KMS-11 (cell line): ENCODE measurements at regions not wholly inside any gene's neighbourhood (a gene's known extent, or its start where the extent isn't known, plus 50 kb on each side); places are given as distances from the start of the nearest gene placed in this dataset.

ENCODE experiments used
- H2AFZ ChIP-seq: fragments of 200-600 bp; sonication (generic); 2 replicates; pipeline ENCODE4 v1.6.1; 2016; ENCODE audit warnings: antibody characterized with exemption, mixed run types, low read depth
- H3K27ac ChIP-seq: fragments of 200-600 bp; sonication (generic); 2 replicates; pipeline ENCODE4 v1.6.1; 2016; ENCODE audit warnings: mild to moderate bottlenecking, mixed run types
- H3K27me3 ChIP-seq: fragments of 200-600 bp; sonication (generic); 2 replicates; pipeline ENCODE4 v1.6.1; 2017; ENCODE audit warnings: mild to moderate bottlenecking, low read depth, mixed run types, moderate library complexity; ENCODE audit not compliant: insufficient read depth
- H3K36me3 ChIP-seq: fragments of 200-600 bp; sonication (generic); 2 replicates; pipeline ENCODE4 v1.6.1; 2017; ENCODE audit warnings: mild to moderate bottlenecking, mixed run types; ENCODE audit not compliant: insufficient read depth
- H3K4me1 ChIP-seq: fragments of 200-600 bp; sonication (generic); 2 replicates; pipeline ENCODE4 v1.6.1; 2016; ENCODE audit warnings: mild to moderate bottlenecking, low read depth, mixed run types; ENCODE audit not compliant: poor library complexity, severe bottlenecking
- H3K4me2 ChIP-seq: fragments of 200-600 bp; sonication (generic); 2 replicates; pipeline ENCODE4 v1.7.0; 2016; ENCODE audit warnings: mild to moderate bottlenecking, mixed run types
- H3K4me3 ChIP-seq: fragments of 200-600 bp; sonication (generic); IDR thresholded peaks from 2 replicates; pipeline ENCODE4 v1.6.1; 2017; ENCODE audit warnings: low read depth, low read length, mixed read lengths; ENCODE audit not compliant: insufficient read depth
- H3K79me2 ChIP-seq: fragments of 200-600 bp; sonication (generic); 2 replicates; pipeline ENCODE4 v1.6.1; 2016; ENCODE audit warnings: low read depth, mixed run types; ENCODE audit not compliant: insufficient read depth
- H3K9ac ChIP-seq: fragments of 200-600 bp; sonication (generic); 2 replicates; pipeline ENCODE4 v1.6.1; 2016; ENCODE audit warnings: mild to moderate bottlenecking, mixed run types
- H4K20me1 ChIP-seq: fragments of 200-600 bp; sonication (generic); 2 replicates; pipeline ENCODE4 v1.6.1; 2016; ENCODE audit warnings: mild to moderate bottlenecking, mixed run types; ENCODE audit not compliant: insufficient read depth
- TF ChIP-seq, protein P1 (sequence below): fragments of 200-600 bp; sonication (generic); conservative IDR thresholded peaks from 2 replicates; pipeline ENCODE4 v1.6.1; 2017; ENCODE audit warnings: low read depth, mild to moderate bottlenecking, antibody characterized with exemption, low read length, moderate library complexity, mixed read lengths

DNA sequence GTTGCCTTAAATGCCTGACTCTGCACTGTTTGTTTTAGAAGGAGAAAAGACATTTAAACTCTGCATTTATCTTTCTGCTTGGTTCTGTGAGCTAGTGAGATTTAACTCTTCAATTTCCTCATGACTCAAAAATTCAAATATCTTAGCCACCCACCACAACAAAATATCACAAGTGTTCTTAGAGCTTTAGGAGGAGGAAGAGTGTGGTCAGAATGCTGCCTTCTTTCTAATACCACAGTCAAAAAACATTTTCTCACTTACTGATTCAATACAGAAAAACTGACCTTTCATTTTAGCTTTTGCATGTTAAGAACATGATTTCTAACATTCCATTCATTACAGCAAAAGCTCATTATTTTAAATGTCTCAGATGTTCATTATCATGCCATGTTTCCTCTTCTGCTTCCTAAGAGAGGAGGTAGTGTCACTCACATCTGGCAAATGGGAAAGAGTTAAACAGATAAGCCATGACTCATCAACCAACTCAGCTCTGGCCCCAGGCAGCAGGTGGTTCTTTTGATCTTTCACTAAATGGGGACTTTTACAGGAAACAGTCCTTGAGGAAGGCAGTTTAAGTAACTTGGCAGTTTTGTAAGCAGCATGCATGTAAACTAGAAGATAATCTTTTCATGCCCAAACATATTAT lies 56.4 kb upstream of the RNU6-8 start:
- Histone ChIP-seq H3K4me3 (no peak overlapping the region), H3K27ac (peak overlapping the region; percentile 85), H3K4me1 (peaks cover 46% of the 10 kb centered on the region), H3K79me2 (no peaks in the 10 kb centered on the region), H2AFZ (peak overlapping the region; percentile 78; the same call in 1 of the 2 replicates), H4K20me1 (no peaks in the 10 kb centered on the region), H3K27me3 (no peaks in the 10 kb centered on the region), H3K9ac (peak overlapping the region; percentile 21; the same call in 1 of the 2 replicates), H3K4me2 (peak overlapping the region; percentile 69), H3K36me3 (no peaks in the 10 kb centered on the region)
- TF ChIP-seq, protein P1, sequence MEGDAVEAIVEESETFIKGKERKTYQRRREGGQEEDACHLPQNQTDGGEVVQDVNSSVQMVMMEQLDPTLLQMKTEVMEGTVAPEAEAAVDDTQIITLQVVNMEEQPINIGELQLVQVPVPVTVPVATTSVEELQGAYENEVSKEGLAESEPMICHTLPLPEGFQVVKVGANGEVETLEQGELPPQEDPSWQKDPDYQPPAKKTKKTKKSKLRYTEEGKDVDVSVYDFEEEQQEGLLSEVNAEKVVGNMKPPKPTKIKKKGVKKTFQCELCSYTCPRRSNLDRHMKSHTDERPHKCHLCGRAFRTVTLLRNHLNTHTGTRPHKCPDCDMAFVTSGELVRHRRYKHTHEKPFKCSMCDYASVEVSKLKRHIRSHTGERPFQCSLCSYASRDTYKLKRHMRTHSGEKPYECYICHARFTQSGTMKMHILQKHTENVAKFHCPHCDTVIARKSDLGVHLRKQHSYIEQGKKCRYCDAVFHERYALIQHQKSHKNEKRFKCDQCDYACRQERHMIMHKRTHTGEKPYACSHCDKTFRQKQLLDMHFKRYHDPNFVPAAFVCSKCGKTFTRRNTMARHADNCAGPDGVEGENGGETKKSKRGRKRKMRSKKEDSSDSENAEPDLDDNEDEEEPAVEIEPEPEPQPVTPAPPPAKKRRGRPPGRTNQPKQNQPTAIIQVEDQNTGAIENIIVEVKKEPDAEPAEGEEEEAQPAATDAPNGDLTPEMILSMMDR, result no peak

DNA sequence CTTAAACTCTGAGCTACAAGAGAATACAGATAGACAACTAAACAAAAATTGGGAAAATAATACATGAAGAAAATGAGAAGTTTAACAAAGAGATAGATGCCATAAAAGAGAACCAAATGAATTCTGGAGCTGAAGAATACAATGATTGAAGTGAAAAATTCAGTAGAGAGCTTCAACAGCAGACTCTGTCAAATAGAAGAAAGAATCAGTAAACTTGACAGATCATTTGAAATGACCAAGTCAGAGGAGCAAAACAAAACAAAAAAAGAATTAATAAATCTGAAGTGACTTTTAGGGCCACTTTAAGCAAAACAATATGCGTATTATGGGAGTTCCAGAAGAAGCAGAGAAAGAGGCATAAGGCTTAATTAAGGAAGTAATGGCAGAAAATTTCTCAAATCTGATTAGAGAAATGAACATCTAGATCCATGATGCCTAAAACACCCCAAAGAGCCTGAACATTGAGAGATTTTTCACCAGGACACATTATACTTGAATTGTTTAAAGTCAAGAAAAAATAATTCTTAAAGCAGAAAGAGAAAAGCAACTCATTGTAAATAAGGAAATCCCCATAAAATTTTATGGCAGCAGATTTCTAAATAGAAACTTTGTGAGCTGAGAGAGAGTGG lies 61.0 kb upstream of the RNU6-8 start:
- H3K36me3 ChIP-seq, result no peaks in the 10 kb centered on the region
- no peaks in the 10 kb centered on the region for H3K27me3 ChIP-seq
- no peaks in the 10 kb centered on the region for H4K20me1 ChIP-seq
- H3K27ac ChIP-seq, result no peak overlapping the region
- no peak overlapping the region for H2AFZ ChIP-seq
- TF ChIP-seq, protein P1, result no peak
- no peak overlapping the region for H3K4me2 ChIP-seq
- no peaks in the 10 kb centered on the region for H3K79me2 ChIP-seq
- peaks cover 24% of the 10 kb centered on the region for H3K4me1 ChIP-seq
- H3K9ac ChIP-seq, result no peak overlapping the region
- no peak overlapping the region for H3K4me3 ChIP-seq

DNA sequence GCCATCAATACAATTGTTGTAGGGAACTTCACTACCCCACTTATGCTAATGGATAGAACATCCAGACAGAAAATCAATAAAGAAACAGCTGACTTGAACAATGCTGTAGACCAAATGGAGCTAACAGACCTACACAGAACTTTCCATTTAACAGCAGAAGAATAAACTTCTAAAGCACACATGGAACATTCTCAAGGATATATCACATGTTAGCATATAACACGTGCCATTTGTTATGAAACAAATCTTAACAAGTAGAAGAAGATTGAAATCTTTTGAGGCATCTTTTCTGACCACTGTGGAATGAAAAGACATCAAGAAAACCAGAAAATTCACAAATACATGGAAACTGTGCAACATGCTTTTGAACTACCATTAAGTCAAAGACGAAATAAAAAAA lies 62.5 kb upstream of the RNU6-8 start:
- no peak overlapping the region for H3K4me3 ChIP-seq

DNA sequence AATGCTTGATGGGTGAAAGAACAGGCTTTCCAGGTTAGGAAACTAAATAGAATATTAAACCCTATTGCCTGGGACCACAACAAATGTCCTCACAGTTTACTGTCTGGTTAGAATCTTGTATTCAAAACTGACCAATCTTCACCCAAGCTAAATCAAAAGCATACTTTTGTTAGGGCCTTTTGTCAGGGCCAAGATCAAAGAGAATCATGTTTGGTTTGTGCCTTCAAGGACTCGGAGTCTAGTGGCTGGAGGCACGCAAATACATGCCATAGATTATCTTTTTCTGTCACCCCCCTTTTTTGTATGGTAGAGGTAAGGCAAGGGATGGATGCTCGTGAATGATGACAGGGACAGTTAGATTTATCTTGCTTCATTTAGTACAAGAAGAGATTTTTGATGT lies 51.1 kb upstream of the AKAP6 start:
- H3K4me3 ChIP-seq, result no peak overlapping the region
- no peaks in the 10 kb centered on the region for H3K79me2 ChIP-seq
- no peak overlapping the region for H3K27ac ChIP-seq
- no peak overlapping the region for H2AFZ ChIP-seq
- H3K36me3 ChIP-seq, result no peaks in the 10 kb centered on the region
- no peak overlapping the region for H3K9ac ChIP-seq
- no peaks in the 10 kb centered on the region for H3K4me1 ChIP-seq
- H3K4me2 ChIP-seq, result no peak overlapping the region
- TF ChIP-seq, protein P1, result no peak
- no peaks in the 10 kb centered on the region for H3K27me3 ChIP-seq
- no peaks in the 10 kb centered on the region for H4K20me1 ChIP-seq

More for the DNA sequence above, 62.5 kb upstream of the RNU6-8 start:
- no peaks in the 10 kb centered on the region for H3K79me2 ChIP-seq
- H3K27ac ChIP-seq, result no peak overlapping the region
- peaks cover 9% of the 10 kb centered on the region for H3K4me1 ChIP-seq
- no peak overlapping the region for H3K9ac ChIP-seq
- H2AFZ ChIP-seq, result no peak overlapping the region
- no peaks in the 10 kb centered on the region for H3K27me3 ChIP-seq
- H3K4me2 ChIP-seq, result no peak overlapping the region
- H4K20me1 ChIP-seq, result no peaks in the 10 kb centered on the region
- TF ChIP-seq, protein P1, result no peak
- no peaks in the 10 kb centered on the region for H3K36me3 ChIP-seq
